ENCODE measurements at regions not wholly inside any gene's neighbourhood (a gene's known extent, or its start where the extent isn't known, plus 50 kb on each side); places are given as distances from the start of the nearest gene placed in this dataset.
A peak's percentile ranks its signal among the peaks of the same experiment; 100 is the strongest.

GRCh38 chr3:101150504-101150903 lies 157.3 kb upstream of the ABI3BP start:
- H3K36me3 ChIP-seq (ENCODE audit: control insufficient read depth in 4 of 4, insufficient read depth in 4 of 4, low read length in 3 of 4), result no peaks in the 10 kb centered on the region
- no peaks in the 10 kb centered on the region for H3K4me1 ChIP-seq (ENCODE audit: control extremely low read depth in 1 of 4, control insufficient read depth in 4 of 4, insufficient read depth in 4 of 4, low read length in 3 of 4)
- DNase-seq, result no peak
- H3K27me3 ChIP-seq (replicated peaks in 2 of 5; ENCODE audit: control insufficient read depth in 4 of 5, insufficient read depth in 5 of 5, low read length in 4 of 5), result no peaks in the 10 kb centered on the region
- no peak overlapping the region for H3K27ac ChIP-seq (ENCODE audit: insufficient read depth in 1 of 2, low read depth in 1 of 2, low read length in 2 of 2, poor library complexity in 1 of 2, severe bottlenecking in 2 of 2)
- WGBS (ENCODE audit: insufficient coverage), result 100% methylated on average over 2 of the region's 2 CpGs
- ChIA-PET POLR2A (no interaction called here), CTCF (no interaction called here)
- no peaks in the 10 kb centered on the region for H3K9me3 ChIP-seq (ENCODE audit: control extremely low read depth in 1 of 5, control insufficient read depth in 4 of 5, insufficient read depth in 2 of 5, low read depth in 1 of 5, low read length in 4 of 5)
- no peak overlapping the region for H3K4me3 ChIP-seq (ENCODE audit: control insufficient read depth in 1 of 7, extremely low read depth in 1 of 7, insufficient read depth in 4 of 7, low read depth in 2 of 7, low read length in 6 of 7)

- no peaks in the 10 kb centered on the region for H3K4me1 ChIP-seq (ENCODE audit: control extremely low read depth in 1 of 4, control insufficient read depth in 4 of 4, insufficient read depth in 4 of 4, low read length in 3 of 4)
- no peaks in the 10 kb centered on the region for H3K9me3 ChIP-seq (ENCODE audit: control extremely low read depth in 1 of 5, control insufficient read depth in 4 of 5, insufficient read depth in 2 of 5, low read depth in 1 of 5, low read length in 4 of 5)
- no peaks in the 10 kb centered on the region for H3K36me3 ChIP-seq (ENCODE audit: control insufficient read depth in 4 of 4, insufficient read depth in 4 of 4, low read length in 3 of 4)
- no peaks in the 10 kb centered on the region for H3K27me3 ChIP-seq (replicated peaks in 2 of 5; ENCODE audit: control insufficient read depth in 4 of 5, insufficient read depth in 5 of 5, low read length in 4 of 5)
- ChIA-PET CTCF (no interaction called here), POLR2A (no interaction called here)
- 100% methylated on average over 1 of the region's 2 CpGs for WGBS (ENCODE audit: insufficient coverage)
- no peak for DNase-seq
- H3K4me3 ChIP-seq (ENCODE audit: control insufficient read depth in 1 of 7, extremely low read depth in 1 of 7, insufficient read depth in 4 of 7, low read depth in 2 of 7, low read length in 6 of 7), result no peak overlapping the region
- no peak overlapping the region for H3K27ac ChIP-seq (ENCODE audit: insufficient read depth in 1 of 2, low read depth in 1 of 2, low read length in 2 of 2, poor library complexity in 1 of 2, severe bottlenecking in 2 of 2)
Observed at GRCh38 chr3:101149707-101150106, 156.5 kb upstream of the ABI3BP start.

GRCh38 chr3:101149251-101149650 lies 156.0 kb upstream of the ABI3BP start:
- H3K36me3 ChIP-seq (ENCODE audit: control insufficient read depth in 4 of 4, insufficient read depth in 4 of 4, low read length in 3 of 4), result no peaks in the 10 kb centered on the region
- H3K4me3 ChIP-seq (ENCODE audit: control insufficient read depth in 1 of 7, extremely low read depth in 1 of 7, insufficient read depth in 4 of 7, low read depth in 2 of 7, low read length in 6 of 7), result no peak overlapping the region
- DNase-seq, result no peak
- H3K27me3 ChIP-seq (replicated peaks in 2 of 5; ENCODE audit: control insufficient read depth in 4 of 5, insufficient read depth in 5 of 5, low read length in 4 of 5), result no peaks in the 10 kb centered on the region
- H3K4me1 ChIP-seq (ENCODE audit: control extremely low read depth in 1 of 4, control insufficient read depth in 4 of 4, insufficient read depth in 4 of 4, low read length in 3 of 4), result no peaks in the 10 kb centered on the region
- POLR2A ChIA-PET, result no interaction called here
- no peaks in the 10 kb centered on the region for H3K9me3 ChIP-seq (ENCODE audit: control extremely low read depth in 1 of 5, control insufficient read depth in 4 of 5, insufficient read depth in 2 of 5, low read depth in 1 of 5, low read length in 4 of 5)
- CTCF ChIA-PET, result no interaction called here
- WGBS (ENCODE audit: insufficient coverage), result no CpG with 5 or more reads among the region's 1 CpG
- no peak overlapping the region for H3K27ac ChIP-seq (ENCODE audit: insufficient read depth in 1 of 2, low read depth in 1 of 2, low read length in 2 of 2, poor library complexity in 1 of 2, severe bottlenecking in 2 of 2)

- H3K4me3 ChIP-seq (ENCODE audit: control insufficient read depth in 1 of 7, extremely low read depth in 1 of 7, insufficient read depth in 4 of 7, low read depth in 2 of 7, low read length in 6 of 7), result no peak overlapping the region
- CTCF ChIA-PET, result no interaction called here
- no peaks in the 10 kb centered on the region for H3K36me3 ChIP-seq (ENCODE audit: control insufficient read depth in 4 of 4, insufficient read depth in 4 of 4, low read length in 3 of 4)
- H3K27me3 ChIP-seq (replicated peaks in 2 of 5; ENCODE audit: control insufficient read depth in 4 of 5, insufficient read depth in 5 of 5, low read length in 4 of 5), result no peaks in the 10 kb centered on the region
- H3K27ac ChIP-seq (ENCODE audit: insufficient read depth in 1 of 2, low read depth in 1 of 2, low read length in 2 of 2, poor library complexity in 1 of 2, severe bottlenecking in 2 of 2), result no peak overlapping the region
- POLR2A ChIA-PET, result interaction anchor here (0.5 kb wide), 1 partner anchor 1141 kb away, joined by 4 read pairs; no protein-coding TSS in a partner anchor
- H3K4me1 ChIP-seq (ENCODE audit: control extremely low read depth in 1 of 4, control insufficient read depth in 4 of 4, insufficient read depth in 4 of 4, low read length in 3 of 4), result no peaks in the 10 kb centered on the region
- 94% methylated on average over 2 of the region's 3 CpGs for WGBS (ENCODE audit: insufficient coverage)
- no peaks in the 10 kb centered on the region for H3K9me3 ChIP-seq (ENCODE audit: control extremely low read depth in 1 of 5, control insufficient read depth in 4 of 5, insufficient read depth in 2 of 5, low read depth in 1 of 5, low read length in 4 of 5)
- DNase-seq, result no peak
Observed at GRCh38 chr3:101148001-101148400, 154.8 kb upstream of the ABI3BP start.

GRCh38 chr3:101146946-101147345 lies 153.7 kb upstream of the ABI3BP start:
- ChIA-PET POLR2A (no interaction called here), CTCF (no interaction called here)
- H3K27me3 ChIP-seq (replicated peaks in 2 of 5; ENCODE audit: control insufficient read depth in 4 of 5, insufficient read depth in 5 of 5, low read length in 4 of 5), result no peaks in the 10 kb centered on the region
- no peak overlapping the region for H3K27ac ChIP-seq (ENCODE audit: insufficient read depth in 1 of 2, low read depth in 1 of 2, low read length in 2 of 2, poor library complexity in 1 of 2, severe bottlenecking in 2 of 2)
- no peaks in the 10 kb centered on the region for H3K4me1 ChIP-seq (ENCODE audit: control extremely low read depth in 1 of 4, control insufficient read depth in 4 of 4, insufficient read depth in 4 of 4, low read length in 3 of 4)
- no peak overlapping the region for H3K4me3 ChIP-seq (ENCODE audit: control insufficient read depth in 1 of 7, extremely low read depth in 1 of 7, insufficient read depth in 4 of 7, low read depth in 2 of 7, low read length in 6 of 7)
- H3K9me3 ChIP-seq (ENCODE audit: control extremely low read depth in 1 of 5, control insufficient read depth in 4 of 5, insufficient read depth in 2 of 5, low read depth in 1 of 5, low read length in 4 of 5), result no peaks in the 10 kb centered on the region
- peak in 2 of 3 donors; percentile 5 to 9 for DNase-seq
- WGBS (ENCODE audit: insufficient coverage), result 100% methylated on average over 2 of the region's 2 CpGs
- no peaks in the 10 kb centered on the region for H3K36me3 ChIP-seq (ENCODE audit: control insufficient read depth in 4 of 4, insufficient read depth in 4 of 4, low read length in 3 of 4)

- DNase-seq, result no peak
- 100% methylated on average over 2 of the region's 3 CpGs for WGBS (ENCODE audit: insufficient coverage)
- Histone ChIP-seq H3K27ac (ENCODE audit: insufficient read depth in 1 of 2, low read depth in 1 of 2, low read length in 2 of 2, poor library complexity in 1 of 2, severe bottlenecking in 2 of 2) (no peak overlapping the region), H3K9me3 (ENCODE audit: control extremely low read depth in 1 of 5, control insufficient read depth in 4 of 5, insufficient read depth in 2 of 5, low read depth in 1 of 5, low read length in 4 of 5) (no peaks in the 10 kb centered on the region), H3K4me1 (ENCODE audit: control extremely low read depth in 1 of 4, control insufficient read depth in 4 of 4, insufficient read depth in 4 of 4, low read length in 3 of 4) (no peaks in the 10 kb centered on the region), H3K27me3 (replicated peaks in 2 of 5; ENCODE audit: control insufficient read depth in 4 of 5, insufficient read depth in 5 of 5, low read length in 4 of 5) (no peaks in the 10 kb centered on the region), H3K36me3 (ENCODE audit: control insufficient read depth in 4 of 4, insufficient read depth in 4 of 4, low read length in 3 of 4) (no peaks in the 10 kb centered on the region), H3K4me3 (ENCODE audit: control insufficient read depth in 1 of 7, extremely low read depth in 1 of 7, insufficient read depth in 4 of 7, low read depth in 2 of 7, low read length in 6 of 7) (no peak overlapping the region)
- ChIA-PET CTCF (no interaction called here), POLR2A (no interaction called here)
Observed at GRCh38 chr3:101144105-101144504, 150.9 kb upstream of the ABI3BP start.

- 100% methylated on average over 1 of the region's 3 CpGs for whole genome bisulfite sequencing (ENCODE audit: insufficient coverage)
- H3K36me3 ChIP-seq (ENCODE audit: control insufficient read depth in 4 of 4, insufficient read depth in 4 of 4, low read length in 3 of 4), result no peaks in the 10 kb centered on the region
- no peak for DNase-seq
- no peak overlapping the region for H3K27ac ChIP-seq (ENCODE audit: insufficient read depth in 1 of 2, low read depth in 1 of 2, low read length in 2 of 2, poor library complexity in 1 of 2, severe bottlenecking in 2 of 2)
- H3K4me1 ChIP-seq (ENCODE audit: control extremely low read depth in 1 of 4, control insufficient read depth in 4 of 4, insufficient read depth in 4 of 4, low read length in 3 of 4), result no peaks in the 10 kb centered on the region
- no peaks in the 10 kb centered on the region for H3K27me3 ChIP-seq (replicated peaks in 2 of 5; ENCODE audit: control insufficient read depth in 4 of 5, insufficient read depth in 5 of 5, low read length in 4 of 5)
- no peak overlapping the region for H3K4me3 ChIP-seq (ENCODE audit: control insufficient read depth in 1 of 7, extremely low read depth in 1 of 7, insufficient read depth in 4 of 7, low read depth in 2 of 7, low read length in 6 of 7)
- ChIA-PET CTCF (no interaction called here), POLR2A (no interaction called here)
- H3K9me3 ChIP-seq (ENCODE audit: control extremely low read depth in 1 of 5, control insufficient read depth in 4 of 5, insufficient read depth in 2 of 5, low read depth in 1 of 5, low read length in 4 of 5), result no peaks in the 10 kb centered on the region
Observed at GRCh38 chr3:101143012-101143411, 149.8 kb upstream of the ABI3BP start.
